A673 (cell line): ENCODE measurements at regions not wholly inside any gene's neighbourhood (a gene's known extent, or its start where the extent isn't known, plus 50 kb on each side); places are given as distances from the start of the nearest gene placed in this dataset.

Experiments
- CTCF ChIP-seq: fragments of 300-800, 200-600 bp; sonication (generic); conservative IDR thresholded peaks from 2 replicates; pipeline ENCODE4 v1.5.1; 2017; ENCODE audit warnings: low read depth, mild to moderate bottlenecking, antibody characterized with exemption, low read length, moderate library complexity, mixed read lengths
- EZH2 ChIP-seq: fragments of 200-600 bp; sonication (generic); IDR thresholded peaks from 2 replicates; pipeline ENCODE4 v1.6.1; 2017; ENCODE audit warnings: borderline replicate concordance, low read depth, mild to moderate bottlenecking, mixed read lengths, antibody characterized with exemption, low read length; ENCODE audit not compliant: poor library complexity, severe bottlenecking

DNA sequence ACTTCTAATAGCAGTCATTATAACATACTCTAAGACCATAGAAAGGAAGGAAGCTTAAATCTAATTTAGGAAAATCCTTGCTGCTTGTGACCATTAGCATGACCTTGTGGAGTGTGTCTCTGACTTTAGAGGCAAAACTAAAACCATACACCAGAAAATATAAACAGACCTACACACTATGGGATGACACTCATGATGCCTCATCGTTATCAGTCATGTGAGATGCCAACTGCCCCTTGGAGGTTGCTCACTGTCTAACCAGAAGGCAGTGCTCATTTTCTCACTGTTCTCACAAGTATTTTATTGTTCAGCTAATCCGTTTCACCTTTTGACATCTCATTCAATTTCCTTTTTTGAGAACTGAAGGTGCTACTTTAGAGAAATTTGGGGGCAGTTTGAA, 376.9 kb downstream of the RND3 start:
- TF ChIP-seq CTCF (no peak), EZH2 (no peak)
